Hepatocyte (in vitro differentiated cells): ENCODE measurements at regions not wholly inside any gene's neighbourhood (a gene's known extent, or its start where the extent isn't known, plus 50 kb on each side); places are given as distances from the start of the nearest gene placed in this dataset.

Source experiments
- DNase-seq: peaks from one replicate; pipeline ENCODE4 v3.0.0-alpha.2; 2016; ENCODE audit warnings: low spot score
- H2AFZ ChIP-seq: fragments of 200-600 bp; sonication (generic); 2 replicates; pipeline ENCODE4 v1.6.0; 2016; ENCODE audit warnings: antibody characterized with exemption, mild to moderate bottlenecking
- H3K27ac ChIP-seq: fragments of 200-600 bp; sonication (generic); 2 replicates; pipeline ENCODE4 v1.5.1; 2016; ENCODE audit warnings: mild to moderate bottlenecking
- H3K27me3 ChIP-seq: fragments of 200-600 bp; sonication (generic); 2 replicates; pipeline ENCODE4 v1.6.1; 2016
- H3K36me3 ChIP-seq: fragments of 200-600 bp; sonication (generic); replicated peaks from 2 replicates; pipeline ENCODE4 v1.5.1; 2016; ENCODE audit warnings: low read depth; ENCODE audit not compliant: insufficient read depth
- H3K4me1 ChIP-seq: fragments of 200-600 bp; sonication (generic); 2 replicates; pipeline ENCODE4 v1.5.1; 2016; ENCODE audit warnings: mild to moderate bottlenecking, moderate library complexity; ENCODE audit not compliant: insufficient read depth
- H3K4me2 ChIP-seq: fragments of 200-600 bp; sonication (generic); 2 replicates; pipeline ENCODE4 v1.6.0; 2016
- H3K4me3 ChIP-seq: fragments of 200-600 bp; sonication (generic); 2 replicates; pipeline ENCODE4 v1.5.1; 2016; ENCODE audit warnings: mild to moderate bottlenecking
- H3K79me2 ChIP-seq: fragments of 200-600 bp; sonication (generic); 2 replicates; pipeline ENCODE4 v1.6.0; 2017; ENCODE audit warnings: mild to moderate bottlenecking
- H3K9me2 ChIP-seq: fragments of 200-600 bp; sonication (generic); replicated peaks from 2 replicates; pipeline ENCODE4 v1.6.0; 2017; ENCODE audit warnings: mild to moderate bottlenecking; ENCODE audit not compliant: insufficient read depth
- H3K9me3 ChIP-seq: fragments of 200-600 bp; sonication (generic); 2 replicates; pipeline ENCODE4 v1.5.1; 2016; ENCODE audit warnings: low read depth, mild to moderate bottlenecking
- H4K20me1 ChIP-seq: fragments of 200-600 bp; sonication (generic); 2 replicates; pipeline ENCODE4 v1.6.0; 2016; ENCODE audit warnings: mild to moderate bottlenecking; ENCODE audit not compliant: insufficient read depth, poor library complexity, severe bottlenecking
- CTCF ChIP-seq: fragments of 200-600 bp; sonication (generic); IDR thresholded peaks from 2 replicates; pipeline ENCODE4 v1.5.1; 2016; ENCODE audit warnings: antibody characterized with exemption, mild to moderate bottlenecking; ENCODE audit not compliant: poor library complexity
- EZH2 ChIP-seq: fragments of 200-600 bp; sonication (generic); IDR thresholded peaks from 2 replicates; pipeline ENCODE4 v1.6.1; 2016; ENCODE audit warnings: antibody characterized with exemption, mild to moderate bottlenecking, borderline replicate concordance
- EZH2phosphoT487 ChIP-seq: fragments of 200-600 bp; sonication (generic); IDR thresholded peaks from one replicate; pipeline ENCODE4 v1.6.1; 2018; ENCODE audit warnings: antibody characterized with exemption, mild to moderate bottlenecking, low read depth, moderate library complexity; ENCODE audit not compliant: unreplicated experiment, severe bottlenecking
- WGBS: methylation state at CpG from one replicate; pipeline ENCODE4 v1.1.6; 2016; ENCODE audit warnings: low lambda C conversion rate; ENCODE audit errors: missing lambda C conversion rate; 5-methylcytosine and 5-hydroxymethylcytosine counted together

- no peak for TF ChIP-seq EZH2phosphoT487
- no peak for TF ChIP-seq CTCF
- TF ChIP-seq EZH2, result no peak
- Histone ChIP-seq H3K4me3 (no peak overlapping the region), H3K27ac (no peak overlapping the region)
These were observed 209.7 kb downstream of the CAAP1 start for GRCh38 chr9:26682796-26683496.

GRCh38 chr9:26682041-26682440 is 210.6 kb downstream of the CAAP1 start:
- no peaks in the 10 kb centered on the region for H3K9me3 ChIP-seq
- no peaks in the 10 kb centered on the region for H4K20me1 ChIP-seq
- H3K27ac ChIP-seq, result no peak overlapping the region
- H3K4me1 ChIP-seq, result peaks cover 5% of the 10 kb centered on the region
- no peak overlapping the region for H3K4me3 ChIP-seq
- no peak for DNase-seq
- TF ChIP-seq EZH2 (no peak), CTCF (no peak), EZH2phosphoT487 (no peak)
- no peaks in the 10 kb centered on the region for H3K27me3 ChIP-seq
- no peaks in the 10 kb centered on the region for H3K36me3 ChIP-seq
- 60% methylated on average over 4 of the region's 4 CpGs for WGBS
- H3K9me2 ChIP-seq, result no peaks in the 10 kb centered on the region
- no peak overlapping the region for H3K4me2 ChIP-seq
- H2AFZ ChIP-seq, result no peak overlapping the region
- no peaks in the 10 kb centered on the region for H3K79me2 ChIP-seq

More at GRCh38 chr9:26682796-26683496, 209.7 kb downstream of the CAAP1 start:
- 80% methylated on average over 4 of the region's 4 CpGs for WGBS
- Histone ChIP-seq H3K9me3 (no peaks in the 10 kb centered on the region), H3K4me2 (no peak overlapping the region), H3K27me3 (no peaks in the 10 kb centered on the region), H4K20me1 (no peaks in the 10 kb centered on the region), H3K4me1 (peaks cover 5% of the 10 kb centered on the region), H3K9me2 (no peaks in the 10 kb centered on the region), H3K79me2 (no peaks in the 10 kb centered on the region), H3K36me3 (no peaks in the 10 kb centered on the region), H2AFZ (no peak overlapping the region)
- DNase-seq, result no peak

- 47% methylated on average over 4 of the region's 4 CpGs for WGBS
- Histone ChIP-seq H3K79me2 (no peaks in the 10 kb centered on the region), H3K4me3 (no peak overlapping the region), H3K27me3 (no peaks in the 10 kb centered on the region), H3K9me2 (no peaks in the 10 kb centered on the region), H3K4me2 (no peak overlapping the region), H2AFZ (no peak overlapping the region), H4K20me1 (no peaks in the 10 kb centered on the region), H3K4me1 (no peaks in the 10 kb centered on the region), H3K9me3 (no peaks in the 10 kb centered on the region), H3K36me3 (no peaks in the 10 kb centered on the region), H3K27ac (no peak overlapping the region)
- DNase-seq, result no peak
- TF ChIP-seq EZH2phosphoT487 (no peak), CTCF (no peak)
These were observed 214.5 kb downstream of the CAAP1 start for GRCh38 chr9:26677965-26678706.
